ENCODE measurements at regions not wholly inside any gene's neighbourhood (a gene's known extent, or its start where the extent isn't known, plus 50 kb on each side); places are given as distances from the start of the nearest gene placed in this dataset.

DNA sequence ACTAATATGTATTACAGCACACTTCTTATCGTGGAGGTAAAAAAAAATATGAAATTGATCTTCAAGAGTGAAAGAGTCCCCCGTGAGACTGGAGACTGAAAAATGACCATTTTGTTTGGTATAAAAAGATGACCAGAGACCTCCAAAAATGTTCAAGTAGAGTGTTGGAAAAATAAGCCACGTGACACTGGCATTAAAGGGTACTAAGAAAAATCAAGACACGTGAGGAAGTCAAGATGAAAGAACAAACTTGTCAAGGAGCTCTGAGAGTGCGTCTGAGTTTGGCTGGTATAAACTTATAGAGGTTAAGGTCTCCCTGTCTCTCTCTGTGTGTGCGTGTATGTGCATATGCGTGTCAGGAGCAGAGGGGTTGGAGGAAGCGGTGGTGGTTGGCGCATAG, 362.7 kb upstream of the COBL start:
- no peak overlapping the region for H4K91ac ChIP-seq (replicated peaks; ENCODE audit: insufficient read length, low read length)
- no peak overlapping the region for H3K23ac ChIP-seq (ENCODE audit: insufficient read length)
- TF ChIP-seq TEAD4 (IDR thresholded peaks at IDR 0.05; ENCODE audit: low read depth, low read length) (no peak), POU5F1 (IDR thresholded peaks at IDR 0.05; ENCODE audit: low read depth, low read length) (0 out of 2 replicates have a peak, but pooled peaks have one; percentile 29)
- no peaks in the 10 kb centered on the region for H3K79me2 ChIP-seq (ENCODE audit: control insufficient read depth in 1 of 2, insufficient read depth in 2 of 2, low read length in 2 of 2)
- ChIA-PET CTCF (ENCODE audit: partially characterized antibody) (interaction anchor here (0.7 kb wide), 1 partner anchor 1153 kb away, joined by 3 read pairs; no protein-coding TSS in a partner anchor), POLR2A (ENCODE audit: partially characterized antibody) (no interaction called here)
- no peak overlapping the region for H3K4me3 ChIP-seq (ENCODE audit: extremely low read depth in 1 of 4, insufficient read depth in 2 of 4, low read depth in 3 of 4, low read length in 4 of 4)
- no peak overlapping the region for H4K5ac ChIP-seq (ENCODE audit: insufficient read length, low read depth, low read length)
- H2BK5ac ChIP-seq (ENCODE audit: low read depth, low read length) = no peak overlapping the region
- no peaks in the 10 kb centered on the region for H3K4me1 ChIP-seq (replicated peaks in 1 of 4; ENCODE audit: control insufficient read depth in 3 of 4, insufficient read depth in 4 of 4, low read length in 3 of 4)
- H3K9ac ChIP-seq (replicated peaks in 1 of 4; ENCODE audit: extremely low read depth in 1 of 4, low read depth in 3 of 4, low read length in 3 of 4) = no peak overlapping the region
- no peak overlapping the region for H3K27ac ChIP-seq (ENCODE audit: low read depth, low read length)
- H3K23me2 ChIP-seq (ENCODE audit: low read depth, low read length) = no peaks in the 10 kb centered on the region; the same call in 1 of the 2 replicates
- DNase-seq (ENCODE audit: low read depth in 1 of 2, low spot score in 2 of 2) (no peak), FAIRE-seq (no peak)
- H3K4me2 ChIP-seq (ENCODE audit: insufficient read depth in 1 of 2, low read depth in 2 of 2, low read length in 2 of 2) = no peak overlapping the region
- no peak overlapping the region for H2BK120ac ChIP-seq (replicated peaks; ENCODE audit: low read depth, low read length)
- no peak overlapping the region for H2AFZ ChIP-seq (ENCODE audit: low read length)
- H3K9me3 ChIP-seq (ENCODE audit: insufficient read depth in 2 of 2, low read depth in 1 of 2, low read length in 1 of 2) = no peaks in the 10 kb centered on the region
- no peaks in the 10 kb centered on the region for H3K27me3 ChIP-seq (replicated peaks in 1 of 4; ENCODE audit: control insufficient read depth in 3 of 4, extremely low read depth in 1 of 4, insufficient read depth in 3 of 4, low read length in 3 of 4)
- H3K56ac ChIP-seq (replicated peaks; ENCODE audit: insufficient read length, low read depth, low read length) = no peak overlapping the region
- H4K20me1 ChIP-seq (replicated peaks in 1 of 2; ENCODE audit: control insufficient read depth in 1 of 2, insufficient read depth in 2 of 2, low read length in 2 of 2) = no peaks in the 10 kb centered on the region
- no peak overlapping the region for H3K14ac ChIP-seq (ENCODE audit: insufficient read length)
- no peak overlapping the region for H4K8ac ChIP-seq (ENCODE audit: extremely low read depth, insufficient read depth, low read length)
- no peak overlapping the region for H2BK15ac ChIP-seq (ENCODE audit: low read length)
- H3K36me3 ChIP-seq (ENCODE audit: control insufficient read depth in 2 of 4, insufficient read depth in 4 of 4, low read length in 3 of 4) = no peaks in the 10 kb centered on the region
- H2BK20ac ChIP-seq (ENCODE audit: low read length) = no peak overlapping the region
- no peak overlapping the region for H2BK12ac ChIP-seq (ENCODE audit: low read depth, low read length)
- no peak overlapping the region for H3K4ac ChIP-seq (replicated peaks; ENCODE audit: insufficient read length, low read depth, low read length)
- H3K79me1 ChIP-seq (ENCODE audit: low read depth, low read length) = no peaks in the 10 kb centered on the region
- no peak overlapping the region; the same call in 1 of the 2 replicates for H2AK5ac ChIP-seq (ENCODE audit: low read depth, low read length)
- WGBS, 2 experiments (ENCODE audit: extremely low coverage in 1 of 2, insufficient coverage in 1 of 2, insufficient read length in 1 of 2, insufficient replicate concordance in 2 of 2, low coverage in 1 of 2, low lambda C conversion rate in 2 of 2, missing lambda C conversion rate in 1 of 2) = 91% methylated on average over 9 of the region's 9 CpGs; no CpG with 5 or more reads in 1 of the 2 experiments
- H3K18ac ChIP-seq (ENCODE audit: extremely low read depth, low read length) = no peak overlapping the region

All from H1 (cell line).